ENCODE measurements at regions not wholly inside any gene's neighbourhood (a gene's known extent, or its start where the extent isn't known, plus 50 kb on each side); places are given as distances from the start of the nearest gene placed in this dataset.

- TF ChIP-seq, protein P1, sequence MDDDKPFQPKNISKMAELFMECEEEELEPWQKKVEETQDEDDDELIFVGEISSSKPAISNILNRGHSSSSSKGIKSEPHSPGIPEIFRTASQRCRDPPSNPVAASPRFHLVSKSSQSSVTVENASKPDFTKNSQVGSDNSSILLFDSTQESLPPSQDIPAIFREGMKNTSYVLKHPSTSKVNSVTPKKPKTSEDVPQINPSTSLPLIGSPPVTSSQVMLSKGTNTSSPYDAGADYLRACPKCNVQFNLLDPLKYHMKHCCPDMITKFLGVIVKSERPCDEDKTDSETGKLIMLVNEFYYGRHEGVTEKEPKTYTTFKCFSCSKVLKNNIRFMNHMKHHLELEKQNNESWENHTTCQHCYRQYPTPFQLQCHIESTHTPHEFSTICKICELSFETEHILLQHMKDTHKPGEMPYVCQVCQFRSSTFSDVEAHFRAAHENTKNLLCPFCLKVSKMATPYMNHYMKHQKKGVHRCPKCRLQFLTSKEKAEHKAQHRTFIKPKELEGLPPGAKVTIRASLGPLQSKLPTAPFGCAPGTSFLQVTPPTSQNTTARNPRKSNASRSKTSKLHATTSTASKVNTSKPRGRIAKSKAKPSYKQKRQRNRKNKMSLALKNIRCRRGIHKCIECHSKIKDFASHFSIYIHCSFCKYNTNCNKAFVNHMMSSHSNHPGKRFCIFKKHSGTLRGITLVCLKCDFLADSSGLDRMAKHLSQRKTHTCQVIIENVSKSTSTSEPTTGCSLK (tag by site-specific recombination; IDR thresholded peaks at IDR 0.05) = no peak
- no peak for TF ChIP-seq ZNF155 (tag by site-specific recombination; IDR thresholded peaks at IDR 0.05)
Observed at GRCh38 chr15:35834216-35834830, 288.4 kb upstream of the DPH6 start (continued).

DNA sequence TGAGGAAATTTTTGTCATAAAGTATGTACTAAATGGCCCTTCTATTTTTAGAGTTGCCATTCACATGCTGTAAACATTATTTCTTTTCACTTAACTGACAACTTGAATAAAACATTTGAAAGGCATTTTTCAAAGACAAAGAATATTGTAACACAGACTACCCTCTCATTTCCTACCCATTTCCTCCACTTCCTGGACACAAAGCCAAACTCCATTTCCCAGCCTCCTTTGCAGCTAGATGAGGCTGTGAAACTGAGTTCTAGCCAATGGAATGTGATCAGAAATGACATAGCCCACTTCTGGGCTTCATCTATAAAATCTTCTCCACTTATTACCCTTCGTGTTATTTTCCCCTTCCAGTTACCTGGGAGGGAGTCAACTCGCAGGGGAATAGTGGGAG, 288.9 kb upstream of the DPH6 start:
- TF ChIP-seq ZNF518A (tag by site-specific recombination; conservative IDR thresholded peaks at IDR 0.05; ENCODE audit: low read depth) (no peak), ZNF24 (tag by site-specific recombination; IDR thresholded peaks at IDR 0.05) (no peak), ZBTB17 (tag by site-specific recombination; IDR thresholded peaks at IDR 0.05) (no peak), MYNN (tag by site-specific recombination; IDR thresholded peaks at IDR 0.05; ENCODE audit: borderline replicate concordance) (no peak), ELK4 (IDR thresholded peaks at IDR 0.05; ENCODE audit: borderline replicate concordance, low read depth, low read length) (no peak)
- H3K4me1 ChIP-seq (ENCODE audit: control insufficient read depth, insufficient read depth, low read length) = no peaks in the 10 kb centered on the region
- no peak overlapping the region for H3K27ac ChIP-seq (ENCODE audit: extremely low read depth, low read depth, low read length)
- POLR2A ChIA-PET = no interaction called here
- no peaks in the 10 kb centered on the region for H3K9me3 ChIP-seq (ENCODE audit: control insufficient read depth, insufficient read depth, low read depth, low read length)
- CTCF ChIA-PET = no interaction called here
- H3K36me3 ChIP-seq (ENCODE audit: control insufficient read depth in 2 of 2, insufficient read depth in 1 of 2, low read length in 2 of 2) = no peaks in the 10 kb centered on the region
- no peak overlapping the region for H3K4me3 ChIP-seq (ENCODE audit: low read depth, low read length)

DNA sequence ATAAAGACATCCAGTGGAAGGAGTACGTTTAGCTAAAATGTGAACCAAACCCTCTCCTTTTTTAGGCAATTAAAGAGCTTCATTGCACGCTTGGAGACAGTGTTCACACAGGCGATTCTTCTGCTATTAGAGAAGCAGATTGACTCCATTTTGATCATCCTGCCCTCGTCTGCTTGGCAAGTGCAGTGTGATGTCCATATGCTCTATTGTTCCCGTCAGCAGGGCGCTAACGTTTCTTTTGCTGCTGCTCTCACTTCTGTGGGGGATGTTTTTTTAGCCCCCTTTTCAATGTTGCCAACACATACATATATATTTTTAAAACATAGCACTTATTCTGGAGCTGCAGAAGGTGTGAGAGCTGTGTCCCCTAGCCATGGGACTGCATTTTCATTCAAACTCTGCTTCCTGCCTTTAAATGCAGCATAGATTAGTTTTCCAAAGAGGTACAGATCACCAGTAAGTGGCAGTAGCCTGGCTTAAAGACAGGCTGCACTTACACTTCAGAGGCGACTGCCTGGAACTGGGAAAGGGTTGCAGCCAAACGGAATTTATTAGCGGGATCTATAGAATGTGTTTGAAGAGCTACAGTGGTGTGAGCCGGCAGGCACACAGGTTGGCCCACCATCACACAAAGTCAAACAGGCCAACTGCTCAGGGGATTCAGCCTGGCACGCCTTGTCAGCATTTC, 292.6 kb upstream of the DPH6 start:
- POLR2A ChIA-PET = no interaction called here
- H3K36me3 ChIP-seq (ENCODE audit: control insufficient read depth in 2 of 2, insufficient read depth in 1 of 2, low read length in 2 of 2) = no peaks in the 10 kb centered on the region
- no peaks in the 10 kb centered on the region for H3K4me1 ChIP-seq (ENCODE audit: control insufficient read depth, insufficient read depth, low read length)
- no peaks in the 10 kb centered on the region for H3K9me3 ChIP-seq (ENCODE audit: control insufficient read depth, insufficient read depth, low read depth, low read length)
- no peak overlapping the region for H3K27ac ChIP-seq (ENCODE audit: extremely low read depth, low read depth, low read length)
- no peak overlapping the region for H3K4me3 ChIP-seq (ENCODE audit: low read depth, low read length)
- CTCF ChIA-PET = no interaction called here
- TF ChIP-seq TSHZ1 (tag by site-specific recombination; IDR thresholded peaks at IDR 0.05; ENCODE audit: borderline replicate concordance) (no peak), INSM2 (tag by site-specific recombination; IDR thresholded peaks at IDR 0.05) (no peak), PATZ1 (tag by site-specific recombination; IDR thresholded peaks at IDR 0.05) (no peak), ZSCAN30 (tag by site-specific recombination; IDR thresholded peaks at IDR 0.05) (no peak), ZEB2 (tag by site-specific recombination; IDR thresholded peaks at IDR 0.05) (no peak), ZNF10 (tag by site-specific recombination; IDR thresholded peaks at IDR 0.05) (no peak), ZNF843 (tag by site-specific recombination; IDR thresholded peaks at IDR 0.05) (no peak), ZNF473 (tag by site-specific recombination; IDR thresholded peaks at IDR 0.05) (no peak), ZNF791 (tag by site-specific recombination; IDR thresholded peaks at IDR 0.05) (no peak)

Measured in HEK293 (cell line).